HEK293 (cell line): ENCODE measurements at regions not wholly inside any gene's neighbourhood (a gene's known extent, or its start where the extent isn't known, plus 50 kb on each side); places are given as distances from the start of the nearest gene placed in this dataset.

ENCODE experiments used
- CTCF ChIA-PET: fragments of 350-600 bp; formaldehyde crosslinking; extraction: SDS; loops from one replicate; lab custom pipeline; 2021; ENCODE audit warnings: antibody characterized with exemption; lab: Yijun Ruan, JAX
- POLR2A ChIA-PET: fragments of 300-600 bp; formaldehyde crosslinking; extraction: SDS; loops from one replicate; lab custom pipeline; 2020; ENCODE audit warnings: antibody characterized with exemption, inconsistent platforms; lab: Yijun Ruan, JAX
- H3K27ac ChIP-seq: fragments of 200-500 bp; sonication (Bioruptor generic); 2 replicates; pipeline ENCODE4 v1.5.1; 2014; ENCODE audit warnings: low read depth, low read length, control low read depth, inconsistent platforms; ENCODE audit errors: extremely low read depth
- H3K36me3 ChIP-seq, 2 experiments: fragments of 200-500 bp in 1 of 2; sonication (Bioruptor generic) in 1 of 2; 1 replicate in 1 of 2; 2 replicates in 1 of 2; pipeline ENCODE4 v1.5.1; 2014 to 2017; ENCODE audit warnings: inconsistent platforms in 2 of 2, low read length in 2 of 2; ENCODE audit not compliant: control insufficient read depth in 2 of 2, insufficient read depth in 1 of 2
- H3K4me1 ChIP-seq: fragments of 200-500 bp; sonication (Bioruptor generic); 2 replicates; pipeline ENCODE4 v1.5.1; 2014; ENCODE audit warnings: mild to moderate bottlenecking, low read length, inconsistent platforms; ENCODE audit not compliant: control insufficient read depth, insufficient read depth
- H3K4me3 ChIP-seq: 2 replicates; pipeline ENCODE4 v1.5.1; 2011; ENCODE audit warnings: low read depth, mild to moderate bottlenecking, control low read depth, low read length, moderate library complexity
- H3K9me3 ChIP-seq: fragments of 200-500 bp; sonication (Bioruptor generic); 2 replicates; pipeline ENCODE4 v1.5.1; 2014; ENCODE audit warnings: low read depth, low read length, inconsistent platforms; ENCODE audit not compliant: control insufficient read depth, insufficient read depth
- YY2 ChIP-seq: fragments of 450-650 bp; formaldehyde crosslinking; IDR thresholded peaks from 2 replicates; pipeline ENCODE4 v1.5.1; 2016; ENCODE audit warnings: missing biosample characterization, missing genetic modification characterization
- ZBTB26 ChIP-seq: fragments of 450-650 bp; formaldehyde crosslinking; optimal IDR thresholded peaks from 2 replicates; pipeline ENCODE3; 2016; ENCODE audit warnings: missing biosample characterization, mild to moderate bottlenecking, missing genetic modification characterization
- ZBTB49 ChIP-seq: fragments of 450-650 bp; formaldehyde crosslinking; IDR thresholded peaks from 2 replicates; pipeline ENCODE4 v1.5.1; 2016; ENCODE audit warnings: missing biosample characterization, missing genetic modification characterization, low read depth
- ZFP69B ChIP-seq: fragments of 450-650 bp; formaldehyde crosslinking; IDR thresholded peaks from 2 replicates; pipeline ENCODE4 v1.5.1; 2016; ENCODE audit warnings: missing biosample characterization, missing genetic modification characterization
- ZNF112 ChIP-seq: fragments of 450-650 bp; formaldehyde crosslinking; IDR thresholded peaks from 2 replicates; pipeline ENCODE4 v1.5.0; 2017; ENCODE audit warnings: missing biosample characterization, missing genetic modification characterization
- ZNF133 ChIP-seq: fragments of 450-650 bp; formaldehyde crosslinking; IDR thresholded peaks from 2 replicates; pipeline ENCODE4 v1.5.1; 2016; ENCODE audit warnings: missing biosample characterization, missing genetic modification characterization
- ZNF274 ChIP-seq, 2 experiments: fragments of 200-500 bp in 1 of 2; fragments of 450-650 bp in 1 of 2; sonication (Bioruptor generic) in 1 of 2; formaldehyde crosslinking in 1 of 2; IDR thresholded peaks; 2 replicates each; pipeline versions ENCODE4 v1.5.1 to v1.6.1; 2014 to 2016; ENCODE audit warnings: borderline replicate concordance in 1 of 2, inconsistent platforms in 1 of 2, low read length in 1 of 2, missing biosample characterization in 1 of 2, missing genetic modification characterization in 1 of 2
- ZNF302 ChIP-seq: fragments of 450-650 bp; formaldehyde crosslinking; IDR thresholded peaks from 2 replicates; pipeline ENCODE4 v1.5.1; 2016; ENCODE audit warnings: missing biosample characterization, missing genetic modification characterization, low read depth
- ZNF324 ChIP-seq: fragments of 450-650 bp; formaldehyde crosslinking; IDR thresholded peaks from 2 replicates; pipeline ENCODE4 v1.5.1; 2016; ENCODE audit warnings: missing biosample characterization, missing genetic modification characterization
- ZNF404 ChIP-seq: fragments of 450-650 bp; formaldehyde crosslinking; IDR thresholded peaks from 2 replicates; pipeline ENCODE4 v1.5.1; 2017; ENCODE audit warnings: missing biosample characterization, missing genetic modification characterization
- ZNF416 ChIP-seq: fragments of 450-650 bp; formaldehyde crosslinking; IDR thresholded peaks from 2 replicates; pipeline ENCODE4 v1.5.1; 2016; ENCODE audit warnings: missing biosample characterization, missing genetic modification characterization
- ZNF48 ChIP-seq: fragments of 450-650 bp; formaldehyde crosslinking; IDR thresholded peaks from 2 replicates; pipeline ENCODE4 v1.5.1; 2016; ENCODE audit warnings: missing biosample characterization, missing genetic modification characterization
- ZNF514 ChIP-seq: fragments of 450-650 bp; formaldehyde crosslinking; IDR thresholded peaks from 2 replicates; pipeline ENCODE4 v1.5.1; 2016; ENCODE audit warnings: missing biosample characterization, missing genetic modification characterization
- ZNF518A ChIP-seq: fragments of 450-650 bp; formaldehyde crosslinking; conservative IDR thresholded peaks from 2 replicates; pipeline ENCODE4 v1.5.1; 2016; ENCODE audit warnings: low read depth, missing biosample characterization, missing genetic modification characterization
- ZSCAN16 ChIP-seq: fragments of 450-650 bp; formaldehyde crosslinking; IDR thresholded peaks from 2 replicates; pipeline ENCODE4 v1.5.1; 2016; ENCODE audit warnings: missing biosample characterization, missing genetic modification characterization
- ZSCAN18 ChIP-seq: fragments of 450-650 bp; formaldehyde crosslinking; IDR thresholded peaks from 2 replicates; pipeline ENCODE4 v1.5.1; 2016; ENCODE audit warnings: missing biosample characterization, missing genetic modification characterization
- TF ChIP-seq, protein P1 (sequence below): fragments of 450-650 bp; formaldehyde crosslinking; IDR thresholded peaks from 2 replicates; pipeline ENCODE4 v1.5.1; 2017; ENCODE audit warnings: missing biosample characterization, missing genetic modification characterization

- no peaks in the 10 kb centered on the region for H3K4me1 ChIP-seq
- no peaks in the 10 kb centered on the region for H3K36me3 ChIP-seq
- TF ChIP-seq ZNF404 (tag by site-specific recombination) = no peak
- TF ChIP-seq YY2 (tag by site-specific recombination) = no peak
- no peak for TF ChIP-seq ZNF302 (tag by site-specific recombination)
- no peak for TF ChIP-seq ZNF274 (IDR thresholded peaks at IDR 0.05; ENCODE audit: low read length)
- TF ChIP-seq ZNF274 (tag by site-specific recombination; IDR thresholded peaks at IDR 0.05; ENCODE audit: borderline replicate concordance) = no peak
- no peak for TF ChIP-seq ZNF518A (tag by site-specific recombination)
- TF ChIP-seq ZSCAN16 (tag by site-specific recombination) = no peak
- TF ChIP-seq ZNF133 (tag by site-specific recombination) = no peak
- no peak for TF ChIP-seq ZFP69B (tag by site-specific recombination)
- TF ChIP-seq ZNF416 (tag by site-specific recombination) = no peak
- TF ChIP-seq ZNF514 (tag by site-specific recombination) = no peak
- TF ChIP-seq ZBTB49 (tag by site-specific recombination) = no peak
- TF ChIP-seq, protein P1, sequence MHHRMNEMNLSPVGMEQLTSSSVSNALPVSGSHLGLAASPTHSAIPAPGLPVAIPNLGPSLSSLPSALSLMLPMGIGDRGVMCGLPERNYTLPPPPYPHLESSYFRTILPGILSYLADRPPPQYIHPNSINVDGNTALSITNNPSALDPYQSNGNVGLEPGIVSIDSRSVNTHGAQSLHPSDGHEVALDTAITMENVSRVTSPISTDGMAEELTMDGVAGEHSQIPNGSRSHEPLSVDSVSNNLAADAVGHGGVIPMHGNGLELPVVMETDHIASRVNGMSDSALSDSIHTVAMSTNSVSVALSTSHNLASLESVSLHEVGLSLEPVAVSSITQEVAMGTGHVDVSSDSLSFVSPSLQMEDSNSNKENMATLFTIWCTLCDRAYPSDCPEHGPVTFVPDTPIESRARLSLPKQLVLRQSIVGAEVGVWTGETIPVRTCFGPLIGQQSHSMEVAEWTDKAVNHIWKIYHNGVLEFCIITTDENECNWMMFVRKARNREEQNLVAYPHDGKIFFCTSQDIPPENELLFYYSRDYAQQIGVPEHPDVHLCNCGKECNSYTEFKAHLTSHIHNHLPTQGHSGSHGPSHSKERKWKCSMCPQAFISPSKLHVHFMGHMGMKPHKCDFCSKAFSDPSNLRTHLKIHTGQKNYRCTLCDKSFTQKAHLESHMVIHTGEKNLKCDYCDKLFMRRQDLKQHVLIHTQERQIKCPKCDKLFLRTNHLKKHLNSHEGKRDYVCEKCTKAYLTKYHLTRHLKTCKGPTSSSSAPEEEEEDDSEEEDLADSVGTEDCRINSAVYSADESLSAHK (tag by site-specific recombination) = no peak
- TF ChIP-seq ZNF48 (tag by site-specific recombination) = no peak
- no peak for TF ChIP-seq ZNF324 (tag by site-specific recombination)
- TF ChIP-seq ZBTB26 (tag by site-specific recombination) = no peak
- no peak for TF ChIP-seq ZNF112 (tag by site-specific recombination)
- TF ChIP-seq ZSCAN18 (tag by site-specific recombination) = no peak
- ChIA-PET POLR2A (no interaction called here), CTCF (no interaction called here)
- H3K4me3 ChIP-seq = no peak overlapping the region
- no peaks in the 10 kb centered on the region for H3K9me3 ChIP-seq
- no peak overlapping the region for H3K27ac ChIP-seq
These were observed 75.1 kb upstream of the SRRM3 start for GRCh38 chr7:76126632-76127031.
